Fibroblast of pulmonary artery (primary cell): ENCODE measurements at regions not wholly inside any gene's neighbourhood (a gene's known extent, or its start where the extent isn't known, plus 50 kb on each side); places are given as distances from the start of the nearest gene placed in this dataset.

ENCODE experiments used
- DNase-seq: peaks from one replicate; pipeline ENCODE4 v3.0.0-alpha.2; 2010; ENCODE audit warnings: low read depth
- H3K4me3 ChIP-seq: replicated peaks from 2 replicates; pipeline ENCODE4 v1.5.1; 2011; ENCODE audit warnings: low read depth, mild to moderate bottlenecking, control low read depth, low read length, moderate library complexity
- CTCF ChIP-seq: IDR thresholded peaks from 2 replicates; pipeline ENCODE4 v1.5.1; 2011; ENCODE audit warnings: mild to moderate bottlenecking, control low read depth, low read length, inconsistent platforms; ENCODE audit errors: missing control alignments

GRCh38 chr7:136069840-136070529 lies 92.8 kb upstream of the MTPN start:
- no peak for DNase-seq
- no peak overlapping the region for H3K4me3 ChIP-seq
- TF ChIP-seq CTCF = no peak

- H3K4me3 ChIP-seq = no peak overlapping the region
- no peak for TF ChIP-seq CTCF
- no peak for DNase-seq
Measured at GRCh38 chr7:136067277-136067676, 90.1 kb upstream of the MTPN start.

- DNase-seq = no peak
- no peak for TF ChIP-seq CTCF
- no peak overlapping the region for H3K4me3 ChIP-seq
Measured at GRCh38 chr7:136066304-136067143, 89.4 kb upstream of the MTPN start.

- no peak for DNase-seq
- TF ChIP-seq CTCF = no peak
- H3K4me3 ChIP-seq = no peak overlapping the region
Measured at GRCh38 chr7:136064627-136065237, 87.6 kb upstream of the MTPN start.

- H3K4me3 ChIP-seq = no peak overlapping the region
- DNase-seq = no peak
- TF ChIP-seq CTCF = no peak
Measured at GRCh38 chr7:136064081-136064480, 86.9 kb upstream of the MTPN start.

- no peak overlapping the region for H3K4me3 ChIP-seq
- TF ChIP-seq CTCF = no peak
- no peak for DNase-seq
Measured at GRCh38 chr7:136063326-136063666, 86.1 kb upstream of the MTPN start.
